Hepatocyte (in vitro differentiated cells): ENCODE measurements at regions not wholly inside any gene's neighbourhood (a gene's known extent, or its start where the extent isn't known, plus 50 kb on each side); places are given as distances from the start of the nearest gene placed in this dataset.

Source experiments
- CTCF ChIP-seq: fragments of 200-600 bp; sonication (generic); IDR thresholded peaks from 2 replicates; pipeline ENCODE4 v1.5.1; 2016; ENCODE audit warnings: antibody characterized with exemption, mild to moderate bottlenecking; ENCODE audit not compliant: poor library complexity
- EZH2 ChIP-seq: fragments of 200-600 bp; sonication (generic); IDR thresholded peaks from 2 replicates; pipeline ENCODE4 v1.6.1; 2016; ENCODE audit warnings: antibody characterized with exemption, mild to moderate bottlenecking, borderline replicate concordance

GRCh38 chr6:3571250-3571681 is 114.4 kb upstream of the SLC22A23 start:
- TF ChIP-seq CTCF: no peak
- no peak for TF ChIP-seq EZH2
